ENCODE measurements at regions not wholly inside any gene's neighbourhood (a gene's known extent, or its start where the extent isn't known, plus 50 kb on each side); places are given as distances from the start of the nearest gene placed in this dataset.

DNA sequence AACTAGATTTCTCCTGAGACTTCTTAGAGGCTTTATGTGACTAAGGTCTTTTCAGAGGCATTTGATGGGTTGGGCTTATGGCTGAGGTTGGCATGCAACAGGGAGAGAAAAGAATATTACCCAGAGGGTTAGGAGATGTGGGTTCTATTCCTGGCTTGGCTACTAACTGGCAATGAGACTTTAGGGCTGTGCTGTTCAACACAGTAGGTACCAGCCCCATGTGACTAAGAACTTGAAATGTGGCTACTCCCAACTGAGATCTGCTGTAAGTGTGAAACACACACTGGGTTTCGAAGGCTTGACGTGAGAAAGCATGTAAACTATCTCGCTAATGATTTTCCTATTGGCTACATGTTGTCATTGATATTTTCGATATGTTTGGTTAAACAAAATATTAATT, 324.9 kb upstream of the SLC14A2 start:
- Mint-ChIP-seq H3K27me3 (peaks cover 22% of the 10 kb centered on the region), H3K4me3 (no peak overlapping the region), H3K27ac (no peak overlapping the region), H3K4me1 (peaks cover 2% of the 10 kb centered on the region), H3K9me3 (ENCODE audit: insufficient read depth) (no peaks in the 10 kb centered on the region)
- H3K4me2 ChIP-seq (replicated peaks; ENCODE audit: low read depth, low read length, poor library complexity, severe bottlenecking): no peak overlapping the region
- H4K20me1 ChIP-seq (ENCODE audit: control insufficient read depth, insufficient read depth, low read length, poor library complexity, severe bottlenecking): no peaks in the 10 kb centered on the region
- no peak for DNase-seq
- peaks cover 0 to 4% (median 0%) of the 10 kb centered on the region in 4 experiments for H3K27me3 ChIP-seq (replicated peaks in 1 of 4; ENCODE audit: control extremely low read depth in 1 of 4, control insufficient read depth in 3 of 4, insufficient read depth in 4 of 4, low read length in 3 of 4)
- intact Hi-C loops (cut with micrococcal nuclease): no loop called here
- TF ChIP-seq, protein P1, sequence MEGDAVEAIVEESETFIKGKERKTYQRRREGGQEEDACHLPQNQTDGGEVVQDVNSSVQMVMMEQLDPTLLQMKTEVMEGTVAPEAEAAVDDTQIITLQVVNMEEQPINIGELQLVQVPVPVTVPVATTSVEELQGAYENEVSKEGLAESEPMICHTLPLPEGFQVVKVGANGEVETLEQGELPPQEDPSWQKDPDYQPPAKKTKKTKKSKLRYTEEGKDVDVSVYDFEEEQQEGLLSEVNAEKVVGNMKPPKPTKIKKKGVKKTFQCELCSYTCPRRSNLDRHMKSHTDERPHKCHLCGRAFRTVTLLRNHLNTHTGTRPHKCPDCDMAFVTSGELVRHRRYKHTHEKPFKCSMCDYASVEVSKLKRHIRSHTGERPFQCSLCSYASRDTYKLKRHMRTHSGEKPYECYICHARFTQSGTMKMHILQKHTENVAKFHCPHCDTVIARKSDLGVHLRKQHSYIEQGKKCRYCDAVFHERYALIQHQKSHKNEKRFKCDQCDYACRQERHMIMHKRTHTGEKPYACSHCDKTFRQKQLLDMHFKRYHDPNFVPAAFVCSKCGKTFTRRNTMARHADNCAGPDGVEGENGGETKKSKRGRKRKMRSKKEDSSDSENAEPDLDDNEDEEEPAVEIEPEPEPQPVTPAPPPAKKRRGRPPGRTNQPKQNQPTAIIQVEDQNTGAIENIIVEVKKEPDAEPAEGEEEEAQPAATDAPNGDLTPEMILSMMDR (IDR thresholded peaks at IDR 0.05): no peak
- no peak for TF ChIP-seq EZH2 (IDR thresholded peaks at IDR 0.05; ENCODE audit: borderline replicate concordance, insufficient read depth, low read depth, low read length, poor library complexity, severe bottlenecking)
- POLR2A ChIA-PET: no interaction called here
- no peak overlapping the region for H2AFZ ChIP-seq (ENCODE audit: insufficient read depth, low read depth, low read length, poor library complexity, severe bottlenecking)
- no peak overlapping the region for H3K9ac ChIP-seq (ENCODE audit: low read length)
- H3K36me3 ChIP-seq (replicated peaks in 1 of 2; ENCODE audit: control extremely low read depth in 1 of 2, control insufficient read depth in 1 of 2, extremely low read depth in 1 of 2, insufficient read depth in 2 of 2, low read length in 1 of 2): no peaks in the 10 kb centered on the region
- ATAC-seq (ENCODE audit: low read depth): no peak
- H3K4me1 ChIP-seq (ENCODE audit: control insufficient read depth in 2 of 2, insufficient read depth in 2 of 2, low read length in 2 of 2): no peaks in the 10 kb centered on the region
- no CpG with 5 or more reads among the region's 4 CpGs for WGBS (ENCODE audit: insufficient coverage)
- no peak overlapping the region for H3K4me3 ChIP-seq (ENCODE audit: control extremely low read depth in 1 of 5, extremely low read depth in 1 of 5, insufficient read depth in 1 of 5, low read depth in 2 of 5, low read length in 4 of 5)
- CTCF ChIA-PET: no interaction called here
- H3K9me3 ChIP-seq (ENCODE audit: control extremely low read depth in 1 of 3, control insufficient read depth in 2 of 3, insufficient read depth in 1 of 3, low read length in 2 of 3): no peaks in the 10 kb centered on the region
- H3K79me2 ChIP-seq (ENCODE audit: control insufficient read depth, insufficient read depth, low read length): no peaks in the 10 kb centered on the region
- no peak overlapping the region for H3K27ac ChIP-seq (ENCODE audit: low read length in 2 of 2)

DNA sequence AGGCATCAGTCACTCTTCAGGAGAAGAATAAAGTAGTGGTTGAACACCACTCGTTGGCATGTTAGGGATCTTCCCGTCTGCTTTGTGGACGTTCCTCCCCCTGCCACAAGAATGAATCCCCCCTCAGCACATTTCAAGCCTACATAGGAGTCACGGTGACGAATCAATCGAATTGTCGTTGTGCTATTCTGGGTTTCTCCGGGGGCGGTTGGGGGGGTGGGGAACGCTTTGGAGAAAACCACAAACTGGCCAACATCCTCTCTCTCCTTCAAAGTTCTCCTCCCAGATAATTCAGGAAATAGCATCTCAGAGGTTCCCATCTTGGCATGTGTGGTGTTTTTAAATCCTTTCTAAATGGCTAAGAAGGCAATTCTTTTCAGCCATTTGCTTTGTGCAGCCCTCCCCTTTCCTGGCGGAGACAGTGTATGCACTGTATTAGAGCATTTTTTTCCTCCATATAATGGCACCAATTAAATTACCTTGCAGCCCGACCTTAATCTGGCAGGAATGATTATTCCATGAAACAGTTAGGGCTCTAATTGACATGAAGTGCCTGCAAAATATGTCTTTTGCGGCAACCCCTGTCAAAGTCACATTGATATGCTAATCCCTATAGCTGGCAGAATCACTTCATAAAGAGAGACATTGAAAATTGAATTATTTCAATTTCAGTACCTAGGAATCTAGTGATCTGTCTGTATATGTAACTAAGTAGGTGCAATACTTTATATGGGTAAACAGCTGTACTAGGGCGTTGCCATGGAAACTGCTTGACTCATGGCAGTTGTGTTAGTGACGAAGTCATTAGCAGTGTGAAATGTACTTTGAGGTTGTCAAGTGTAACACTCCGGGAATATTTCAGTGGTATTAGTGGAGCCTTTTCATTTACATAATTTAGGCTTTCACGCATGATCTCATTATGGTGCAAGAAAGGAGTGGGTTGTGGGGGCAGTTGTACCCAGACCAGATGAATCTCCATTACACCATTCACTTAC, 323.4 kb upstream of the SLC14A2 start:
- ATAC-seq (ENCODE audit: low read depth) (no peak), DNase-seq (no peak)
- intact Hi-C loops (cut with micrococcal nuclease): no loop called here
- Histone ChIP-seq H2AFZ (ENCODE audit: insufficient read depth, low read depth, low read length, poor library complexity, severe bottlenecking) (no peak overlapping the region), H3K9ac (ENCODE audit: low read length) (no peak overlapping the region), H3K4me1 (ENCODE audit: control insufficient read depth in 2 of 2, insufficient read depth in 2 of 2, low read length in 2 of 2) (no peaks in the 10 kb centered on the region), H3K4me2 (replicated peaks; ENCODE audit: low read depth, low read length, poor library complexity, severe bottlenecking) (no peak overlapping the region), H3K9me3 (ENCODE audit: control extremely low read depth in 1 of 3, control insufficient read depth in 2 of 3, insufficient read depth in 1 of 3, low read length in 2 of 3) (no peaks in the 10 kb centered on the region), H3K27me3 (replicated peaks in 1 of 4; ENCODE audit: control extremely low read depth in 1 of 4, control insufficient read depth in 3 of 4, insufficient read depth in 4 of 4, low read length in 3 of 4) (peaks cover 0 to 4% (median 0%) of the 10 kb centered on the region in 4 experiments), H3K4me3 (ENCODE audit: control extremely low read depth in 1 of 5, extremely low read depth in 1 of 5, insufficient read depth in 1 of 5, low read depth in 2 of 5, low read length in 4 of 5) (no peak overlapping the region), H3K36me3 (replicated peaks in 1 of 2; ENCODE audit: control extremely low read depth in 1 of 2, control insufficient read depth in 1 of 2, extremely low read depth in 1 of 2, insufficient read depth in 2 of 2, low read length in 1 of 2) (no peaks in the 10 kb centered on the region), H4K20me1 (ENCODE audit: control insufficient read depth, insufficient read depth, low read length, poor library complexity, severe bottlenecking) (no peaks in the 10 kb centered on the region), H3K79me2 (ENCODE audit: control insufficient read depth, insufficient read depth, low read length) (no peaks in the 10 kb centered on the region), H3K27ac (ENCODE audit: low read length in 2 of 2) (no peak overlapping the region)
- Mint-ChIP-seq H3K27me3 (peaks cover 22% of the 10 kb centered on the region), H3K27ac (no peak overlapping the region), H3K9me3 (ENCODE audit: insufficient read depth) (no peaks in the 10 kb centered on the region), H3K4me3 (no peak overlapping the region), H3K4me1 (no peaks in the 10 kb centered on the region)
- CTCF ChIA-PET: no interaction called here
- WGBS (ENCODE audit: insufficient coverage): 85% methylated on average over 2 of the region's 17 CpGs
- TF ChIP-seq EZH2 (IDR thresholded peaks at IDR 0.05; ENCODE audit: borderline replicate concordance, insufficient read depth, low read depth, low read length, poor library complexity, severe bottlenecking): no peak
- TF ChIP-seq, protein P1 (IDR thresholded peaks at IDR 0.05): no peak
- POLR2A ChIA-PET: no interaction called here
